H1 (cell line): ENCODE measurements at regions not wholly inside any gene's neighbourhood (a gene's known extent, or its start where the extent isn't known, plus 50 kb on each side); places are given as distances from the start of the nearest gene placed in this dataset.

Source experiments
- ATF2 ChIP-seq: IDR thresholded peaks from 2 replicates; pipeline ENCODE4 v1.6.1; 2012; ENCODE audit warnings: low read length, inconsistent platforms
- BCL11A ChIP-seq, 2 experiments: IDR thresholded peaks; one replicate each; pipeline ENCODE4 v1.6.1; 2011; ENCODE audit warnings: low read depth in 2 of 2, low read length in 2 of 2, mild to moderate bottlenecking in 2 of 2
- CHD7 ChIP-seq: fragments of 300-600 bp; sonication (generic); IDR thresholded peaks from 2 replicates; pipeline ENCODE4 v1.7.1; 2012; ENCODE audit warnings: low read length, moderate library complexity, mild to moderate bottlenecking, inconsistent platforms; ENCODE audit not compliant: insufficient replicate concordance
- GTF2F1 ChIP-seq: IDR thresholded peaks from 2 replicates; pipeline ENCODE4 v1.6.1; 2012; ENCODE audit warnings: low read depth, low read length, improper control_type of control experiment, borderline replicate concordance
- MAFK ChIP-seq: IDR thresholded peaks from 2 replicates; pipeline ENCODE4 v1.6.1; 2012; ENCODE audit warnings: low read depth, mild to moderate bottlenecking, improper control_type of control experiment, low read length
- POLR2AphosphoS5 ChIP-seq: IDR thresholded peaks from 2 replicates; pipeline ENCODE4 v1.6.1; 2011; ENCODE audit warnings: low read depth, low read length
- POU5F1 ChIP-seq: IDR thresholded peaks from 2 replicates; pipeline ENCODE4 v1.6.1; 2011; ENCODE audit warnings: low read depth, mild to moderate bottlenecking, low read length, moderate library complexity
- SRF ChIP-seq: IDR thresholded peaks from 2 replicates; pipeline ENCODE4 v1.6.1; 2011; ENCODE audit warnings: mild to moderate bottlenecking, low read depth, low read length, moderate library complexity
- SUZ12 ChIP-seq: fragments of 200-600 bp; sonication (generic); IDR thresholded peaks from 2 replicates; pipeline ENCODE4 v1.6.1; 2012; ENCODE audit warnings: mild to moderate bottlenecking, inconsistent platforms, low read length, moderate library complexity, mixed read lengths
- TAF1 ChIP-seq: IDR thresholded peaks from 2 replicates; pipeline ENCODE4 v1.6.1; 2011; ENCODE audit warnings: mild to moderate bottlenecking, low read depth, low read length
- TCF12 ChIP-seq: IDR thresholded peaks from 2 replicates; pipeline ENCODE4 v1.6.1; 2011; ENCODE audit warnings: low read depth, mild to moderate bottlenecking, low read length

- TF ChIP-seq CHD7 (no peak), POLR2AphosphoS5 (no peak), SRF (no peak), POU5F1 (no peak), SUZ12 (no peak), GTF2F1 (no peak), TCF12 (no peak), MAFK (no peak), TAF1 (no peak), BCL11A (IDR thresholded peaks at IDR 0.05; ENCODE audit: low read depth in 2 of 2, low read length in 2 of 2) (no peak), ATF2 (no peak)
Observed at GRCh38 chr2:226637383-226637782, 162.2 kb downstream of the IRS1 start (continued).
